GM19328 (cell line): ENCODE measurements at regions not wholly inside any gene's neighbourhood (a gene's known extent, or its start where the extent isn't known, plus 50 kb on each side); places are given as distances from the start of the nearest gene placed in this dataset.
"Not testable (repeated sequence)": the region's sequence is repeated elsewhere in the genome, so short reads cannot be mapped to it uniquely, and the experiment has no call there.

Source experiments
- ATAC-seq: cut with Tn5 transposase; IDR thresholded peaks from one replicate; pipeline ENCODE4 v1.9.1; 2021; ENCODE audit warnings: mild to moderate bottlenecking, moderate library complexity; ENCODE audit not compliant: unreplicated experiment

DNA sequence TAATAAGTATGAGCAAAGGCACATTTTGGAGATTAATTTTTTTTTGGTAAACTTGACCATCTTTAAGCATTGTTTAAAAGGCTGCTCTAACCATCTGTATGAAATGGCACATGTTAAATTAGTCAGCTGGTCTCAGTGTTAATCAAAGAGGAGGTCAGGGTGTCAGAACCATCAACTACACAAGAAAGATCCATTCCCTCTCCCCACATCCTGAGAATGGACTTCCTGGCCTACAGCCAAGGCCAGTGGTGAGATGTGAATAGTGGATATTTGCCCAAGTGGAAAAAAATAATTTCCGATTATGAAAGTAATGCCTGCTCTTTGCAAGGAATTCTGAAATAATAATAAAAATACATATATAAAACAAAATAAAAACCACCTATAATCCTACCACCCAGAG, 641.7 kb downstream of the NR2F2 start:
- ATAC-seq, result no peak

DNA sequence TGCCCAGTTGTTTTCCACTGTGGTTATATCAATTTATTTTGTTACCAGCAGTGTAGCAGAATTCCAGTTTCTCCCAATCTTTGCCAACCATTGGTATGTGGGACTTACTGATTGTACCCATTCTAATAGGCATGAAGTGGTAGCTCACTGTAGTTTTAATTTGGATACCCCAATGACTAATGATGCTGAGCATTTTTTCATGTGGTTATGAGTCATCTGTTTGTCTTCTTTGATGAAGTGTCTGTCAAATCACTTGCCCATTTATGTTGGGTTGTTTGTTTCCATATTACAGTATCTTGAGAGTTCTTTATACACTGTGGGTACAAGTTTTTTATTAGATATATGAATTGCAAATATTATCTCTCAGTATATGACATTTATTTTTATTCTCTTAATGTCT, 644.3 kb downstream of the NR2F2 start:
- ATAC-seq, result no peak

DNA sequence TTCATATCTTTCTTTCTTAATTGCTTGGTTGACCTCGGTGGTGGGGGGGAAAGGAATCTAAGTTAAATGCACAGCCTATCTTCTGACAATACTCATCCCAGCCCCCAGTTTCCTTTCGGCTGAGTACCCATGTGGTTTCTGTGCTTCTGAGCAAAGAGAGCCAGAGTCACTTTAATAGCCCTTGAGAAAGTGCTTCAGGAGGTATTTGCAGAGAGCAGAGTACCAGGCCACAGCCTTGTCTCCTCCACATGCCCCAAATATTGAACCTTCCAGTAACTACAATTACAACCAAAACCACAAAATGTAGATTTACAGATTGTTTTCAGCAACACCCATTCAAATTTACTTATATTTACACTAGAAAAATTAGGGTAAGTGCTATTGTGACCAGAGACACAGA, 647.4 kb downstream of the NR2F2 start:
- no peak for ATAC-seq

DNA sequence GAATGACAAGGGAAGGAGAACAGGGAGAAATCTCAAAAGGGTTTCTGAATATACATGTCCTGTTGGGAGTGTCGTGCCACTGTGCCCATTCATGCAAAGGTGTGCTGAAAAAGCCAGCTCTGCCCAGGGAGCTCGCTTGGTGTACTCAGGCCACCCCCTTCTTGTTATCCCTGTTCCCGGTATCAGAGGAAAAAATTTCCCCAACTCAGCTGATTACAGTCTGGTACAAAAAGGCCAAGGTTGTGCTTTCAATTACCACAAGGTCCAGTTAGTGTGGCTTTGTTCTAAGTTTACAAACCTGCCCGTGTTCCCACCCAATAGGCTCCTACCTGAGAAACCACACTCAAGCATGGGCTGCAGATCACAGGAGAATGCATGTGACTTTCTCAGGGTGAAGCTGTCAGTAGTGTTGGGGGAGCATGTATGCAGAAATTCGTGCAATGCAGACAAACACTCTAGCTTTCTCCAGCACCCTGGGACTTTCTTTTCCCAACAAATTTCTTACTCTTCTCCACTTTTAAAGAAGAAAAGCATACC, 648.5 kb downstream of the NR2F2 start:
- ATAC-seq, result no peak

DNA sequence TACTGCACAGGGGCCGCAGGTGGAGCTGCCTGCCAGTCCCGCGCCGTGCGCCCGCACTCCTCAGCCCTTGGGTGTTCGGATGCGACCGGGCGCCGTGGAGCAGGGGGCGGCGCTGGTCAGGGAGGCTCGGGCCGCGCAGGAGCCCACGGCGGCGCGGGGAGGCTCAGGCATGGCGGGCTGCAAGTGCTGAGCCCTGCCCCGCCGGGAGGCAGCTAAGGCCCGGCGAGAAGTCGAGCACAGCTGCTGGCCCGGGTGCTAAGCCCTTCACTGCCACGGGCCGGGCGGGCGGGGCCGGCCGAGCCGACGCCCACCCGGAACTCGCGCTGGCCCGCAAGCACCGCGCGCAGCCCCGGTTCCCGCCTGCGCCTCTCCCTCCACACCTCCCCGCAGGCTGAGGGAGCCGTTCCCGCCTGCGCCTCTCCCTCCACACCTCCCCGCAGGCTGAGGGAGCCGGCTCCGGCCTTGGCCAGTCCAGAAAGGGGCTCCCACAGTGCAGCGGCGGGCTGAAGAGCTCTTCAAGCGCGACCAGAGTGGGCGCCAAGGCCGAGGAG, 653.7 kb downstream of the NR2F2 start:
- not testable (repeated sequence) for ATAC-seq

DNA sequence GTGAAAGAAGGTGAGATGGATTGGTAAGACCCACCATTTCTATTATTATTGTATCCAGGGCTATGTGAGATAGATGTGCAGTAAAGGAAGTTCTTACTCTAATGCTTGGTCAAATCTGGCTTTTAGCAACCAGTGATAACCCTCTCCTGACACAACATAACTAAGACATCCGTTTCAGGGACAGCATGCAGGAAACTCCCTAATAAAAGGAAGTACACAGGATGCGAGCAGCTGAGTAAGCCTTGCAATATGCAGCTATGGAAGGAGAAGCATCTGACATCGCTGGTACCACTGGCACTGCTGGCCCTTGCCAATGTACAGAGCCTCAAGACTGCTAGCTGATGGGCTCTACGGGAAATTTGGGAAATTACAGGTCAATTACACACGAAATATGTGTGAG, 662.3 kb downstream of the NR2F2 start:
- ATAC-seq, result no peak

DNA sequence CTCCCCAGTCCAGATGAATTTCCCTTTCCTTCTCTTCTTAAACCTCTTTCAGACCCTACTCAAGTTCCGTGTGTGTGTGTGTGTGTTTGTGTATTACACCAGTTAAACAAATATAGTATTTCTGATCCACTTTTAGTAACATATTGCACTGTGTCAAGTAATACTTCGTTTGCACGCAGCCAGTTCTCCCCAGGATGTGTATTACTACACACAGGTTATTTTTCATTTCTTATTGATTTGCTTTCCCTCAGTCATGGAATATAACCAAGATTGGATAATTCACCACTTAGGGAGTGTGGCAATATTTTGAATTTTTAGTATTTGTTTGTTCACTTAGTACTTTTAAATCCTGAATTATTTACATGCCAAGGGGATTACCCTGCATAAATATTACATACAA, 667.0 kb downstream of the NR2F2 start:
- no peak for ATAC-seq

DNA sequence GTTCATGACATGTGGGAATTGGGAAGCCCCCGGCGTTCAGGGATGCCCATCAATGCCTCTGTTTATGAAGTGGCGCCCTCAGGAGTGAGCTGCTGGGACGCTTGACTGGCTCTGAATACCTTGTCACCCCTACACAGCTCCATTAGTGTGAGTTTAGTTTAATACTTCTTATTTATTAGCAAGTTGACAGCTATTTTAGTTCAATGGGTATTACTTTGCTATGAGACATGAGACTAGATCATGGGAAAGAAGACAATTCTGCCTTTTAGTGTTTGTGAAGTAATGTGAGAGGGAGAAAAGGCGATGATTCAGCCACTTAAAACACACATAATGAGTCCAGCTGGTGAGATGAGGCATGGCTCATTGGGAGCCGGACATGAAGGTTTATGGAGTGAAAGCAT, 678.5 kb downstream of the NR2F2 start:
- no peak for ATAC-seq

DNA sequence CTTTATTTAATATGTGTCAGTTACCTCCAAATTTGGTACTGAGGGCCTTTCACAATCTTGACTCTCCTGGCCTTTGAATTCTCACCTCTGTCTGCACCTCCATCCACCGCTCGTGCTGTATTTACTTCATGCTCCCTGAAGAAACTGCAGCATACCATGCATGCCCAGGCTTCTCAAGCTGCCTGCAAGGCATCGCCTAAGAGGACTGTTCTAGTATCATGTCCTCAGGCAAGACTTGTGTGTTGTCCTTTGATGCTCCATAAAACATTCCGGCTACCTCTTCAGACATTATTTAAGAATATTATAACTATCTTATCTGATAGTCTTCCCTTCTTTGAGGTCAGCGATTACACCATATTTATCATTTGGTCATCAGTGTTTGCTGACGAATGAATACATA, 682.5 kb downstream of the NR2F2 start:
- no peak for ATAC-seq

DNA sequence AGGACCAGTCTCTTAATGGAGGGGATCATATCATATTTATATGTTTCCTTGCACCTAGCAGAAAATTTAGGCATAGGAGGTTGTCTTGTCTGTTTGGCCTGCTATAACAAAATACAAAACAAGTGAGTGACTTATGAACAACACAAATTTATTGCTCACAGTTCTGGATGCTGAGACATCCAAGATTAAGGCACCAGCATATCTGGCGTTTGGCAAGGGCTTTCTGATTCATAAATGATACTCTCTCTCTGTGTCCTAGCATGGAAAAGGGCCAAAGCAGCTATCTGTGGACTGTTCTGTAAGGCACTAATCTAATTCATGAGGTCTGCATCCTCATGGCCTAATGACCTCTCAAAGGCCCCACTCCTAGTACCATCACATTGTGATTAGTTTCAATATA, 683.0 kb downstream of the NR2F2 start:
- no peak for ATAC-seq

DNA sequence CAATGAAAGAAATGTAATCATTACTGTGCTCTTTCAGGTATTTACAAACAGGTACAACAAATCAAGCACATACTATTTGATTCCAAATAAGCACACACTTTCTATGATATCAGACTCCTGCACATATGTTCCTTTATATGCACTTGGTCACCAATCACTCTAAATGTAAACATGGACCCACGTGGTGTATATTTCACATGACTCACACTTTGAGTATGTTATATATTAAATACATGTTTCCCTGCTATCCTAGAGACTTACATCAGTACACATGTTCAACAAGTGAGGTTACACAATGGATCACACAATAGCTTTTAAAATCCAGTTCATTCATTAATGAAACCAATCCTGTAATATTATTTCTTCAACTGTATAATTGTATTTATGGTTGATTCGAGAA, 683.5 kb downstream of the NR2F2 start:
- ATAC-seq, result no peak

DNA sequence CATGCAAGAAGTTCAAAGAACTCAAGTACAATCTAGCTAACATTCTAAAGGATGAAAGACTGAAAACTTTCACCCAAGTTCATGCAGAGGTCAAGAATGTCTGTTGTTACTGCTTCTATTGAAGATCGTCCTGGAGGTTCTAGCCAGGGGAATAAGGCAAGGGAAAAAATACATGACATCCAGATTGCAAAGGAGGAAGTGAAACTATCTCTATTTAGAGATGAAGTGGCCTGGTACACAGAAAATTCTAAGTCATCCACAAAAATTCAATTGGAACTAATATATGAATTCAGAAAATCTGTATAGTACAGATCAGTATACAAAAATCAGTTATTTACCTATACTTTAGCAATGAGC, 693.0 kb downstream of the NR2F2 start:
- ATAC-seq, result no peak

DNA sequence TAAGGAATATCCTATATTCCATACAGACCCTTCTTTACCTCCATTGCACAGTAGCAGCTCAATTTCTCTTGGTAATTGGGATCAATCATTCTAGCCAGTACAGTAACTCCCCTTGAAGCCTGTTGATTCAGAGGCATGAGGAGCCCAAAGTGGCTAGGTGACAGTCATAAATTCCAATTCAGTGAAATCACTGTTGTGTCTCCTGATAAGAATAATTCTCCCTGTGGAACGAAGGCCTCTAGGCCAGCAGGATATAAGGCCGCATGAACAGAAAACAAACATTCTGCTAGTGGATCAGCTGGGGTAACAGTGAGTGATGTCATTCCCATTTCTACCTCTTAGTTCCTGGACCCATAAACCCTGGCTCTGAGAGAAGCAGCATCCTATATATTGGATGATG, 696.3 kb downstream of the NR2F2 start:
- no peak for ATAC-seq

DNA sequence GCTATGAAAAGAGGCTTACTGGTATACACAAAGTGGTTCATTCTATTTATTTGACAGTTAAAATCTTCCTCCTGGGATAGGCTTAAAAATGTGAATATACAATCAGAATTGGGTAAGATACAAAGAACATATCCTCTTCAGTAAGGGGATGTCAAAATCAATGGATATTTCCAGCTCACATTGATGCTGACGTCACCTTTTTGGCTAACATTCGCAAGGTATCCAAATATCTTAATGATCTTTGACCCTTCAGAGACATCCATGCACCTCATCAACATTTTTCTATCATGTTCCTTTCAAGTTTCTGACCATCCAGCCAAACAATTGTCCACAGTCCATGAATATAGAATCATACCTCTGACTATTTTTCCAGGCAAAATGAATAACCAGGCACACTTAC, 697.3 kb downstream of the NR2F2 start:
- no peak for ATAC-seq

DNA sequence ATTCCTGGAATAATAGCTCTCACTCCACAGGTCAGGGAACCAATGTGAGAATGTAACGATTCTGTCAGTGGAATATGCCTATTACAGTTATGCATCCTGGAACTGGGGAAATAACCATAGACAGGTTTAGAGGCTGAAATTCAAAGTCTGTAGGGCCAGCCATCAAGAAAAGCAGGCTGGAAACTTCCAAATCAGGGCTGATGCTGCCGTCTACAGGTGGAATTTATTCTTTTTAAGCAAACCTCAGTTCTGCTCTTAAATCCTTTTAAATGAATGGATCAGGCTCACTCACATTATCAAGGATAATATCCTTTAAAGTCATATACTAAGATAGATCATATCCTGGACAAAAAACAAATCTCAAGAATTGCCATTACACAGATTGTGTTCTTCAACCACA, 699.8 kb downstream of the NR2F2 start:
- ATAC-seq, result no peak

DNA sequence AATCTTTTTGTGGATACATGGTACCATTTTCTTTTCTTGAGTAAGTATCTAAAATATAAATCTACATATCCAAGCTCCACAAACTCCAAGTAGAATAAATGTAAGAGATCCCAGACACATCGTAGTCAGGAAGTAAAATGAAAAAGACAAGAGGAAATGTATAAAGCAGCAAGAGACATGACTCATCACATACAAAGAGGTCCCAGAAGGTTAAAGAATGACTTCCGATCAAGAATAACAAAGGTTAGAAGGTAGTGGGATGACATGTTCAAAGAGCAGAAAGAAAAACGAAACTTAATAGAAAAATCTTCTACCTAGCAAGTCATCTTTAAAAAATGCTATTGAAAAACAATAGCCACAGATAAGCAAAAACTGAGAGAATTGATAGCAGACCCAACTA, 705.8 kb downstream of the NR2F2 start:
- ATAC-seq, result no peak

DNA sequence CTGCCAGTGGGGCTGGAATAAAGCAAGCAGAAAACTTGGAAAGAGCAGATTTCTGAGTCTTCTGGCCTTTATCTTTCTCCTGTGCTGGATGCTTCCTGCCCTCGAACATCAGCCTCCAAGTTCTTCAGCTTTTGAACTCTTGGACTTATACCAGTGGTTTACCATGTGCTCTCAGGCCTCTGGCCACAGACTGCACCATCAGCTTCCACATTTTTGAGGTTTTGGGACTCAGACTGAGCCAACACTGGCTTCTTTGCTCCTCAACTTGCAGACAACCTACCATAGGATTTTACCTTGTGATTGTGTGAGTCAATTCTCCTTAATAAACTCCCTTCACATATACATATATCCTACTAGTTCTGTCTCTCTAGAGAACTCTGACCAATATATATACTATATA, 706.6 kb downstream of the NR2F2 start:
- no peak for ATAC-seq

DNA sequence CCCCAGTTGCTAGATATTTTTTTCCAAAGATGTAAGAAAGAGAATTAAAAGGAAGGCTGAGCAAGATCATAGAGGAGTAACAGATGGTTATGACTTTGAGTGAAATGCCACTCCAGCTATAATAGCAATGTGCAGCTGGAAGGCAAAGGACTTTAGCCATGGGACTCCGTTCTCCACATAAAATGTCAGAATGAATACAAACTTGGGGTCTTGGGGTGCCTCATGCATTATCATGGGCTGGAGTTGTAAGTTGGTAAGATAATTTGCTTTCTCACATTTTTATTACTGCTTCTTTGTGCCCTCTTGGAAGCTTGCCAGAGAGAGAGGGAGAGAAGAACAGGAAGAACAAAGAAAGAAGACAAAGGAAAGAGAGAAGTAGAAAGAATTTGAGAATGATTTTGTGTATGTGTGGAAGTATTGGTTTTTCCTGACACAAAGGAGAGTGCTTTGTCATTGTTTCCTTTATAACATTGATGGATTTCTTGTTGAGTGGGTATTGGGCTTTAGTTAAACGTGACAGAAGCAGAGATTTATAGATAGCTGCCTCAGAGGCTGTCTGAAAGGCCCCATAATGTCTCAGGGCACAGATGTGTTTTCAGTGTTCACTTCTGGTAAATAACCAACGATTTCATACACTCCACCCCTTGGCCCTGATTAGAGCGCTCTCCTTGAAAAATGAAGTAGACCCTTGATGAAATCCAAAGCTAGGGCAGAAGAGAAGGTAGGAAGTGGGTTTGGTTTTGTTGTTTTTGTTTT, 715.3 kb downstream of the NR2F2 start:
- no peak for ATAC-seq

DNA sequence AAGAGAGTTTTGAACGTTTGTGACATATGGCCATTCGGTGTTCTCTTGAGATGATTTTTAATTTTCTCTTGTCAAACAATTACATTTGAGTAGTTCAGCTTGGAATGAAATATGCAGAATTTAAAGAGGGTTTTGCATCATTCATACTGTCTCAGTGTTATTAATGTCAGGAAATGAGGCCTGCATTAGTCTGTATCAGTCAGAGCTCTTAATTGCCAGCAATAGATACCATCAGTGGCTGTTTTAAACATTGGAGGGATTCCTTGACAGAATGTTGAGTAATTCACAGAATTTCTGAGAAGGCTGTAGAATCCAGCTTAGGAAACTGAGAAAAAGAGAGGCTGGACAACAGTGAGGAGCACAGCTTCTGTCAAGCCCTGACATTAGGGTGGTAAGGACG, 722.0 kb downstream of the NR2F2 start:
- ATAC-seq, result no peak

DNA sequence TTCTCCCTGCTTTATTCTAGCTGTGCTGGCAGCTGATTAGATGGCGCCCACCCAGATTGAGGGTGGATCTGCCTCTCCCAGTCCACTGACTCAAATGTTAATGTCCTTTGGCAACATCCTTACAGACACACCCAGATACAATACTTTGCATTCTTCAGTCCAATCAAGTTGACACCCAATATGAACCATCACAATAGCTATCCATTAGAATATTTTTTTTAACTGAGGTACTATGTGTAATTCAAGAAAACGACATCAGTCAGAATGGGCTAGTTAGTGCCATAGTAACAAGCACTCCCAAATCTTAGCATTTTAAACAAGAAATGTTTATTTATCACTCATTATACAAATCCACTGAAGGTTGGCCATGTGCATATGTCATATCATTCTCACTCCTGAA, 723.1 kb downstream of the NR2F2 start:
- no peak for ATAC-seq

DNA sequence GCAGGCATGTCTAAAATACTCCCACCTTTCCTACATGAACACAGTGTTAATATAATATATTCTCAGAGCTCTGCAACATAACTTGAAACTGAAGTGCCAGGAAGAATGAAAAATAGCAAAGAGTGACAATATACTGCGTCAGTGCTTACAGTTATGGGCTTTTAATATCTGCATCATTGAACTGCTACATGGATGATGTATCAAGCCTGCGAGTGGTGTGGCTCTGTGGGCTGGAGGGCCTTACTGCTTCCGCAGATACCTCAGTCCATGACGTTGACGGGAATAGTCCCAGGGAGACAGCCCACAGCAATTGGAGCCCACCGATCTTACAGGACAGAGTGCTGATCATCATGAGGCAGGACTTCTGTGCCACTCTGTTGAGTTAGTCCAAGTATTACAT, 727.0 kb downstream of the NR2F2 start:
- no peak for ATAC-seq

DNA sequence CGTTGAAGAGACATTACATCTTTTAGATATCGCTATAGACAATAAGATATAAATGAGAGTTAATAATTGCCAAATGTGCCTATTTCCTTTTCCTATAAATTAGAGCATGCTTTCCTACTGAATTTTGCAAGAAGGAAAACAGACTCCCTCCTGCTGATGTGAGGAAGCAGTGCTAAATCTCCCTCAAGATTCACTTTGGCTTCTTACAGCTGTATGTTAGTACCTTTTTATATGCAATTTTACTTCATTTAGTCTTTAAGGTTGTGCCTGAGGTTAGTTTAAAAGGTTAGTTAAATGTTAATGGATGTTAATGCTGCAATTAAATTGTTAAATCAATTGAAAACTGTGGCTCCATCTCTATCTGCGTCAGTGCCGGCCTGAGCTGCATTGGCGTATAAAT, 728.8 kb downstream of the NR2F2 start:
- no peak for ATAC-seq

DNA sequence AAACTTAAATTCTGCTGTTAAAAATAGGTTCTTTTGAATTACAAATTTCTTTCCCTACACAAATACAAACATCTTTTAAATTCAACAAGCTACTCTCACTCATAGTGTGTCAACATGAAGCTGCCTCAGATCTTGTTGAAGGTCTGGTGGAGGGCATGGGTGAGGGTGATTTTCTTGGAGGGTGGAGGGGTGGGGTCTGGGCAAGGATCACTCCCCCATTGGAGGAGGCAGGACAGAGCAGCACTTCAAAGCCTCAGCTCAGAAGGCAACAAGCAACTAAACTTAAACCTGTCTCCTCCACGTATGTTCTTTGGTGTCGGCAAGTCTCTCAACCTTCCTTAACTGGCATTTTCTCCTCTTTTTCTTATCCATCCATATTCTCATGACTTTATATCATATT, 730.9 kb downstream of the NR2F2 start:
- ATAC-seq, result no peak
